ENCODE measurements at regions not wholly inside any gene's neighbourhood (a gene's known extent, or its start where the extent isn't known, plus 50 kb on each side); places are given as distances from the start of the nearest gene placed in this dataset.

GRCh38 chr5:96588539-96588938 lies 73.6 kb upstream of the CAST start:
- no peak for DNase-seq (ENCODE audit: low read depth)

- no peak for DNase-seq (ENCODE audit: low read depth)
Measured at GRCh38 chr5:96590796-96591195, 71.4 kb upstream of the CAST start.

GRCh38 chr5:96595300-96596090 lies 66.7 kb upstream of the CAST start:
- DNase-seq (ENCODE audit: low read depth): no peak

- DNase-seq (ENCODE audit: low read depth): no peak
Measured at GRCh38 chr5:96597438-96598020, 64.6 kb upstream of the CAST start.

GRCh38 chr5:96601200-96601599 lies 61.0 kb upstream of the CAST start:
- no peak for DNase-seq (ENCODE audit: low read depth)

- peak; percentile 22 for DNase-seq (ENCODE audit: low read depth)
Measured at GRCh38 chr5:96601715-96602244, 60.4 kb upstream of the CAST start.

GRCh38 chr5:96602776-96603175 lies 59.4 kb upstream of the CAST start:
- DNase-seq (ENCODE audit: low read depth): no peak

- DNase-seq (ENCODE audit: low read depth): no peak
Measured at GRCh38 chr5:96605144-96605837, 56.9 kb upstream of the CAST start.

GRCh38 chr5:96609369-96609768 lies 52.8 kb upstream of the CAST start:
- no peak for DNase-seq (ENCODE audit: low read depth)

GRCh38 chr5:96610747-96611146 lies 51.4 kb upstream of the CAST start:
- no peak for DNase-seq (ENCODE audit: low read depth)

- no peak for DNase-seq (ENCODE audit: low read depth)
Measured at GRCh38 chr5:96611946-96612345, 50.2 kb upstream of the CAST start.
